ENCODE measurements at regions not wholly inside any gene's neighbourhood (a gene's known extent, or its start where the extent isn't known, plus 50 kb on each side); places are given as distances from the start of the nearest gene placed in this dataset.

- TF ChIP-seq REST (IDR thresholded peaks at IDR 0.05; ENCODE audit: insufficient replicate concordance, low read depth) (no peak), CTCF (IDR thresholded peaks at IDR 0.05; ENCODE audit: insufficient read depth, low read length) (no peak), POLR2AphosphoS5 (IDR thresholded peaks at IDR 0.05; ENCODE audit: low read depth) (no peak), SPI1 (IDR thresholded peaks at IDR 0.05; ENCODE audit: borderline replicate concordance, low read depth) (no peak), GABPA (IDR thresholded peaks at IDR 0.05; ENCODE audit: low read depth) (no peak)
Observed at GRCh38 chr2:237218756-237219155, 133.1 kb downstream of the COPS8 start.
